Fibroblast of pulmonary artery (primary cell): ENCODE measurements at regions not wholly inside any gene's neighbourhood (a gene's known extent, or its start where the extent isn't known, plus 50 kb on each side); places are given as distances from the start of the nearest gene placed in this dataset.
A peak's percentile ranks its signal among the peaks of the same experiment; 100 is the strongest.

Experiments used
- DNase-seq: peaks from one replicate; pipeline ENCODE4 v3.0.0-alpha.2; 2010; ENCODE audit warnings: low read depth
- H3K4me3 ChIP-seq: replicated peaks from 2 replicates; pipeline ENCODE4 v1.5.1; 2011; ENCODE audit warnings: low read depth, mild to moderate bottlenecking, control low read depth, low read length, moderate library complexity
- CTCF ChIP-seq: IDR thresholded peaks from 2 replicates; pipeline ENCODE4 v1.5.1; 2011; ENCODE audit warnings: mild to moderate bottlenecking, control low read depth, low read length, inconsistent platforms; ENCODE audit errors: missing control alignments

GRCh38 chr9:107112707-107113243 is 170.3 kb upstream of the RAD23B start:
- no peak for TF ChIP-seq CTCF
- H3K4me3 ChIP-seq: no peak overlapping the region

GRCh38 chr9:107118863-107119624 is 164.0 kb upstream of the RAD23B start:
- no peak for TF ChIP-seq CTCF
- DNase-seq: no peak
- no peak overlapping the region for H3K4me3 ChIP-seq

More at GRCh38 chr9:107112707-107113243, 170.3 kb upstream of the RAD23B start:
- DNase-seq: no peak

- TF ChIP-seq CTCF: no peak
- no peak overlapping the region for H3K4me3 ChIP-seq
- no peak for DNase-seq
These were observed 163.3 kb upstream of the RAD23B start for GRCh38 chr9:107119735-107120134.

- no peak for DNase-seq
- H3K4me3 ChIP-seq: no peak overlapping the region
- TF ChIP-seq CTCF: no peak
These were observed 159.7 kb upstream of the RAD23B start for GRCh38 chr9:107123389-107123788.

GRCh38 chr9:107127608-107128007 is 155.5 kb upstream of the RAD23B start:
- no peak overlapping the region for H3K4me3 ChIP-seq
- TF ChIP-seq CTCF: no peak
- DNase-seq: peak; percentile 6

GRCh38 chr9:107131108-107131799 is 151.8 kb upstream of the RAD23B start:
- TF ChIP-seq CTCF: no peak
- no peak overlapping the region for H3K4me3 ChIP-seq
- no peak for DNase-seq

GRCh38 chr9:107136296-107136695 is 146.8 kb upstream of the RAD23B start:
- H3K4me3 ChIP-seq: no peak overlapping the region
- no peak for DNase-seq
- no peak for TF ChIP-seq CTCF
